Mammary epithelial cell (primary cell): ENCODE measurements at regions not wholly inside any gene's neighbourhood (a gene's known extent, or its start where the extent isn't known, plus 50 kb on each side); places are given as distances from the start of the nearest gene placed in this dataset.

Source experiments
- EZH2 ChIP-seq: IDR thresholded peaks from 2 replicates; pipeline ENCODE4 v1.6.1; 2012; ENCODE audit warnings: low read length, inconsistent platforms, borderline replicate concordance
- TF ChIP-seq, protein P1 (sequence below), 2 donors: IDR thresholded peaks in 1 of 2; conservative IDR thresholded peaks in 1 of 2; 2 replicates each; pipeline ENCODE4 v1.5.1; 2011 to 2012; ENCODE audit warnings: inconsistent platforms in 2 of 2, low read length in 2 of 2, mild to moderate bottlenecking in 2 of 2, control low read depth in 1 of 2, low read depth in 1 of 2; ENCODE audit not compliant: insufficient read depth in 1 of 2; ENCODE audit errors: extremely low read depth in 1 of 2

DNA sequence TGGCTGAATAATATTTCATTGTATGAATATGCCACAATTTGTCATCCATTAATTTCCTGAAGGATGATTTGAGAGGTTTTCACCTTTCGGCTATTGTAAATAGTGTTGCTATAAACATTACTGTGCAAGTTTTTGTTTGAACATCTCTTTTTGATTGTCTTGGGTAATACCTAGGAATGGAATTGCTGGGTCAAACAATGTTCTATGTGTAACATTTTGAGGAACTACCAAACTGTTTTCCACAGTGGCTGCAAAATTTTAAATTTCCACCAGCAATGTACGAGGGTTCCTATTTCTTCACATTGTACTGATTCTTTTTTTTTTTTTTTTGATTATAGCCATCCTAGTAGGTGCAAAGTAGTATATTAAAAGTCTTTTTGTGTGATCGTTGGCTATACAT, 63.8 kb upstream of the ANKH start:
- TF ChIP-seq, protein P1, sequence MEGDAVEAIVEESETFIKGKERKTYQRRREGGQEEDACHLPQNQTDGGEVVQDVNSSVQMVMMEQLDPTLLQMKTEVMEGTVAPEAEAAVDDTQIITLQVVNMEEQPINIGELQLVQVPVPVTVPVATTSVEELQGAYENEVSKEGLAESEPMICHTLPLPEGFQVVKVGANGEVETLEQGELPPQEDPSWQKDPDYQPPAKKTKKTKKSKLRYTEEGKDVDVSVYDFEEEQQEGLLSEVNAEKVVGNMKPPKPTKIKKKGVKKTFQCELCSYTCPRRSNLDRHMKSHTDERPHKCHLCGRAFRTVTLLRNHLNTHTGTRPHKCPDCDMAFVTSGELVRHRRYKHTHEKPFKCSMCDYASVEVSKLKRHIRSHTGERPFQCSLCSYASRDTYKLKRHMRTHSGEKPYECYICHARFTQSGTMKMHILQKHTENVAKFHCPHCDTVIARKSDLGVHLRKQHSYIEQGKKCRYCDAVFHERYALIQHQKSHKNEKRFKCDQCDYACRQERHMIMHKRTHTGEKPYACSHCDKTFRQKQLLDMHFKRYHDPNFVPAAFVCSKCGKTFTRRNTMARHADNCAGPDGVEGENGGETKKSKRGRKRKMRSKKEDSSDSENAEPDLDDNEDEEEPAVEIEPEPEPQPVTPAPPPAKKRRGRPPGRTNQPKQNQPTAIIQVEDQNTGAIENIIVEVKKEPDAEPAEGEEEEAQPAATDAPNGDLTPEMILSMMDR (conservative IDR thresholded peaks at IDR 0.05 in 1 of 2, IDR thresholded peaks at IDR 0.05 in 1 of 2; ENCODE audit: extremely low read depth in 1 of 2, insufficient read depth in 1 of 2, low read depth in 1 of 2, low read length in 2 of 2), result no peak
- no peak for TF ChIP-seq EZH2
